ENCODE measurements at regions not wholly inside any gene's neighbourhood (a gene's known extent, or its start where the extent isn't known, plus 50 kb on each side); places are given as distances from the start of the nearest gene placed in this dataset.

- TF ChIP-seq POLR2A (IDR thresholded peaks at IDR 0.05; ENCODE audit: control extremely low read depth in 1 of 2, low read depth in 2 of 2, low read length in 2 of 2) (no peak), CTCF (IDR thresholded peaks at IDR 0.05; ENCODE audit: control extremely low read depth in 1 of 3, insufficient read depth in 1 of 3, low read depth in 1 of 3, low read length in 3 of 3) (no peak), TAF1 (IDR thresholded peaks at IDR 0.05; ENCODE audit: low read depth, low read length) (no peak), ZNF274 (IDR thresholded peaks at IDR 0.05; ENCODE audit: borderline replicate concordance, extremely low read depth, low read length) (no peak), SIRT6 (IDR thresholded peaks at IDR 0.05; ENCODE audit: low read length) (no peak), YY1 (IDR thresholded peaks at IDR 0.05; ENCODE audit: low read depth, low read length) (no peak), PHF8 (conservative IDR thresholded peaks at IDR 0.05; ENCODE audit: low read depth, low read length) (no peak), NRF1 (IDR thresholded peaks at IDR 0.05; ENCODE audit: low read depth, low read length) (no peak), CEBPB (IDR thresholded peaks at IDR 0.05; ENCODE audit: low read depth, low read length) (no peak), SIX5 (IDR thresholded peaks at IDR 0.05; ENCODE audit: low read depth, low read length) (no peak), SIN3A (conservative IDR thresholded peaks at IDR 0.05 in 1 of 2, IDR thresholded peaks at IDR 0.05 in 1 of 2; ENCODE audit: low read depth in 1 of 2, low read length in 2 of 2) (no peak)
These were observed 426.0 kb upstream of the PMFBP1 start for GRCh38 chr16:72597938-72598337.
